ENCODE measurements at regions not wholly inside any gene's neighbourhood (a gene's known extent, or its start where the extent isn't known, plus 50 kb on each side); places are given as distances from the start of the nearest gene placed in this dataset.

DNA sequence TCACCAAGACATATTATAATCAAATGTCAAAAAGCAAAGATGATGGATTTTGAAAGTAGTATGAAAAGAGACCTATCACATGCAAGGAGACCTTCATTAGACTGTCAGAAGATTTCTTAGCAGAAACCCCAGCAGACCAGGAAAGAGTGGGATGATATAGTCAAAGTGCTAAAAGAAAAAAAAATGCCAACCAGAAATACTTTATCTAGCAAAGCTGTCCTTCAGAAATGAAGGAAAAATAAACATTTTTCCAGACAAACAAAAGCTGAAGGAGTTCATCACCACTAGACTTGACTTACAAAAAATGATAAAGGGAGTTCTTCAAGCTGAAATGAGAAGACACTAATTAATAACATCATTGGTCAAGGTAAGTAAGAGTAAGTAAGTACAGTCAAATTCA is 251.2 kb upstream of the SASH1 start:
- H3K27ac ChIP-seq (ENCODE audit: low read depth in 1 of 2, low read length in 2 of 2): no peak overlapping the region
- no peaks in the 10 kb centered on the region for H3K36me3 Mint-ChIP-seq
- peaks cover 13% of the 10 kb centered on the region in 2 donors for H3K9me3 ChIP-seq (replicated peaks in 1 of 2; ENCODE audit: control insufficient read depth in 1 of 2, insufficient read depth in 1 of 2, low read length in 2 of 2)
- no peaks in the 10 kb centered on the region for H4K20me1 ChIP-seq (ENCODE audit: insufficient read depth, low read length)
- H3K4me1 ChIP-seq (ENCODE audit: control insufficient read depth in 1 of 2, insufficient read depth in 2 of 2, low read length in 2 of 2): no peaks in the 10 kb centered on the region
- no peak overlapping the region for H3K4me2 ChIP-seq (replicated peaks; ENCODE audit: extremely low read depth, low read length, poor library complexity, severe bottlenecking)
- H3K4me3 ChIP-seq (replicated peaks in 1 of 3; ENCODE audit: low read depth in 2 of 3, low read length in 3 of 3): no peak overlapping the region
- no peak overlapping the region for H3K9ac ChIP-seq (ENCODE audit: insufficient read depth, low read length, poor library complexity, severe bottlenecking)
- TF ChIP-seq, protein P1, sequence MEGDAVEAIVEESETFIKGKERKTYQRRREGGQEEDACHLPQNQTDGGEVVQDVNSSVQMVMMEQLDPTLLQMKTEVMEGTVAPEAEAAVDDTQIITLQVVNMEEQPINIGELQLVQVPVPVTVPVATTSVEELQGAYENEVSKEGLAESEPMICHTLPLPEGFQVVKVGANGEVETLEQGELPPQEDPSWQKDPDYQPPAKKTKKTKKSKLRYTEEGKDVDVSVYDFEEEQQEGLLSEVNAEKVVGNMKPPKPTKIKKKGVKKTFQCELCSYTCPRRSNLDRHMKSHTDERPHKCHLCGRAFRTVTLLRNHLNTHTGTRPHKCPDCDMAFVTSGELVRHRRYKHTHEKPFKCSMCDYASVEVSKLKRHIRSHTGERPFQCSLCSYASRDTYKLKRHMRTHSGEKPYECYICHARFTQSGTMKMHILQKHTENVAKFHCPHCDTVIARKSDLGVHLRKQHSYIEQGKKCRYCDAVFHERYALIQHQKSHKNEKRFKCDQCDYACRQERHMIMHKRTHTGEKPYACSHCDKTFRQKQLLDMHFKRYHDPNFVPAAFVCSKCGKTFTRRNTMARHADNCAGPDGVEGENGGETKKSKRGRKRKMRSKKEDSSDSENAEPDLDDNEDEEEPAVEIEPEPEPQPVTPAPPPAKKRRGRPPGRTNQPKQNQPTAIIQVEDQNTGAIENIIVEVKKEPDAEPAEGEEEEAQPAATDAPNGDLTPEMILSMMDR (IDR thresholded peaks at IDR 0.05): no peak
- no peaks in the 10 kb centered on the region for H3K4me1 Mint-ChIP-seq
- H2AFZ ChIP-seq (ENCODE audit: insufficient read depth, low read depth, low read length, poor library complexity, severe bottlenecking): no peak overlapping the region
- H3K27me3 Mint-ChIP-seq (ENCODE audit: low read depth in 3 of 3): peaks cover 0 to 3% (median 0%) of the 10 kb centered on the region in 3 donors
- no peak overlapping the region for H3K4me3 Mint-ChIP-seq
- no peaks in the 10 kb centered on the region for H3K79me2 ChIP-seq (ENCODE audit: insufficient read depth, low read length)
- H3K36me3 ChIP-seq (replicated peaks in 1 of 2; ENCODE audit: control insufficient read depth in 1 of 2, insufficient read depth in 2 of 2, low read length in 2 of 2): no peaks in the 10 kb centered on the region
- peaks cover 7 to 26% (median 13%) of the 10 kb centered on the region in 7 donors for H3K9me3 Mint-ChIP-seq
- no peak overlapping the region for H3K27ac Mint-ChIP-seq
- no peak for DNase-seq
- no peaks in the 10 kb centered on the region for H3K27me3 ChIP-seq (ENCODE audit: control insufficient read depth in 2 of 2, insufficient read depth in 2 of 2, low read length in 2 of 2)
- intact Hi-C loops (cut with micrococcal nuclease): no loop called here

DNA sequence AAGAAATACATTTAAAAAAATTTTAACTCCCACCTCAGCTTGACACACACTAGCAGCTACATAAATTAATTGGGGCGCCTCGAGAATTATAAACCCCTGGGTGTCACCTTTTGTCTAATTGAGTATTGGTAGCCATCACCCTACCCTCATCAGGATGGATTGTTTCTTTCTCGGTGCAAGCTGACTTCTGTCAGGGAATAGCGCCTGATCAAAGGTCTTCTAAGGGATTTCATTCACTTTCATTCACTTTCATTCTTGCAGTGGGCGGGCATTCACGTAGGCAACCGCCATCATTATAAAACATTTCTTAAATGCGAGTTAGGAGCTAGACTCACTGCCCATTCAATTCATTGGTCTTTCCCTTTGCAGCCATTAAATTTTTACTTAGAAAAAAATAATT is 239.2 kb upstream of the SASH1 start:
- Histone ChIP-seq H3K9me3 (replicated peaks in 1 of 2; ENCODE audit: control insufficient read depth in 1 of 2, insufficient read depth in 1 of 2, low read length in 2 of 2) (peaks cover 0 to 2% of the 10 kb centered on the region in 2 donors), H3K4me2 (replicated peaks; ENCODE audit: extremely low read depth, low read length, poor library complexity, severe bottlenecking) (no peak overlapping the region), H2AFZ (ENCODE audit: insufficient read depth, low read depth, low read length, poor library complexity, severe bottlenecking) (no peak overlapping the region), H3K27ac (ENCODE audit: low read depth in 1 of 2, low read length in 2 of 2) (no peak overlapping the region), H3K9ac (ENCODE audit: insufficient read depth, low read length, poor library complexity, severe bottlenecking) (no peak overlapping the region), H4K20me1 (ENCODE audit: insufficient read depth, low read length) (no peaks in the 10 kb centered on the region), H3K4me1 (ENCODE audit: control insufficient read depth in 1 of 2, insufficient read depth in 2 of 2, low read length in 2 of 2) (no peaks in the 10 kb centered on the region), H3K79me2 (ENCODE audit: insufficient read depth, low read length) (no peaks in the 10 kb centered on the region), H3K4me3 (replicated peaks in 1 of 3; ENCODE audit: low read depth in 2 of 3, low read length in 3 of 3) (no peak overlapping the region), H3K36me3 (replicated peaks in 1 of 2; ENCODE audit: control insufficient read depth in 1 of 2, insufficient read depth in 2 of 2, low read length in 2 of 2) (no peaks in the 10 kb centered on the region), H3K27me3 (ENCODE audit: control insufficient read depth in 2 of 2, insufficient read depth in 2 of 2, low read length in 2 of 2) (no peaks in the 10 kb centered on the region)
- Mint-ChIP-seq H3K27me3 (ENCODE audit: low read depth in 3 of 3) (no peaks in the 10 kb centered on the region), H3K27ac (no peak overlapping the region), H3K4me1 (no peaks in the 10 kb centered on the region), H3K9me3 (peaks cover 0 to 12% (median 4%) of the 10 kb centered on the region in 7 donors), H3K36me3 (no peaks in the 10 kb centered on the region), H3K4me3 (no peak overlapping the region)
- WGBS (ENCODE audit: insufficient coverage): 92% methylated on average over 5 of the region's 8 CpGs
- TF ChIP-seq, protein P1 (IDR thresholded peaks at IDR 0.05): no peak
- intact Hi-C loops (cut with micrococcal nuclease): no loop called here
- DNase-seq: no peak
